ENCODE measurements at regions not wholly inside any gene's neighbourhood (a gene's known extent, or its start where the extent isn't known, plus 50 kb on each side); places are given as distances from the start of the nearest gene placed in this dataset.

GRCh38 chr12:68477906-68478305 is 132.8 kb upstream of the RAP1B start:
- CTCF ChIA-PET, result interaction anchor here (1.4 to 2.4 kb wide), 4 partner anchors 14 to 119 kb away, joined by 3 to 6 read pairs (median 4); no protein-coding TSS in a partner anchor
- POLR2A ChIA-PET, result no interaction called here
- DNase-seq (ENCODE audit: extremely low spot score), result no peak
- TF ChIP-seq CTCF (IDR thresholded peaks at IDR 0.05; ENCODE audit: control extremely low read depth, extremely low read depth, low read depth, missing control alignments), result no peak

DNA sequence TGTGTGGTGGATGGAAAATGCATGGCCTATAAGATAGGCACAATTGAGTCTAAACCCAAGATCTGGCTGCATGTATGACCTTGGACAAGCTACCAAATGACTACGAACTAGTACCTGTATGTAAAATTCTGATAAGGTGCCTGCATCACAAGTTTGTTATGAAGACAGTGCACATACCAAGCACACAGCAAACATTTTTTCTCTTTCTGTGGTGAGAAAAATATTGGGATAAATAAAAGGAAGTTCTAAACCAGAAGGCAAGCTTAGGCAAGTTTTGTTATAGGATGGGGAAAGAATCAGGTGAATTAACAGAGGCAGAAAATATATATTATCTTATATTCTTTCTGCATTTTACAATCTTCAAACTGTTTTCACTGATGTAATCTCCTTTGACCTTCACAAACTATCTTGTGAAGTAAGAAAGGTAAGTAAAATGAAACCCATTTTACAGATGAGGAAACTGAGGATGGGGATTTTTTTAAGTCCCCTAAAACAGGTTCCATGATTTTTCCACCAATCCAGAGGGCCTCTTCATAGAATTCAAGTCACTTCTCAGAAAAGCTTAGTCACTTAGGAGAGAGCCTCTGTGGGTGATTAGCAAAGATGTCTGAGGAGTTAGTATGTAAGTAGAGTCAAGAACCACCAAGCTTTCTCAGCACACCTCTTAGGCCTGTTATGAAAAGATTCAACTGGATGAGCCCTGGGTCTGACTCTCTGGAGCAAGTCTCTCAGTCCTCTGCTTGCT is 132.0 kb upstream of the RAP1B start:
- TF ChIP-seq CTCF (IDR thresholded peaks at IDR 0.05; ENCODE audit: control extremely low read depth, extremely low read depth, low read depth, missing control alignments), result no peak
- POLR2A ChIA-PET, result no interaction called here
- CTCF ChIA-PET, result interaction anchor here (1.0 to 2.4 kb wide), 7 partner anchors 9 to 151 kb away, joined by 3 to 6 read pairs (median 4); no protein-coding TSS in a partner anchor
- no peak for DNase-seq (ENCODE audit: extremely low spot score)

GRCh38 chr12:68479261-68479895 is 131.3 kb upstream of the RAP1B start:
- CTCF ChIA-PET, result interaction anchor here (1.0 to 1.6 kb wide), 7 partner anchors 10 to 152 kb away, joined by 3 to 6 read pairs (median 3); no protein-coding TSS in a partner anchor
- no peak for DNase-seq (ENCODE audit: extremely low spot score)
- no peak for TF ChIP-seq CTCF (IDR thresholded peaks at IDR 0.05; ENCODE audit: control extremely low read depth, extremely low read depth, low read depth, missing control alignments)
- POLR2A ChIA-PET, result no interaction called here

DNA sequence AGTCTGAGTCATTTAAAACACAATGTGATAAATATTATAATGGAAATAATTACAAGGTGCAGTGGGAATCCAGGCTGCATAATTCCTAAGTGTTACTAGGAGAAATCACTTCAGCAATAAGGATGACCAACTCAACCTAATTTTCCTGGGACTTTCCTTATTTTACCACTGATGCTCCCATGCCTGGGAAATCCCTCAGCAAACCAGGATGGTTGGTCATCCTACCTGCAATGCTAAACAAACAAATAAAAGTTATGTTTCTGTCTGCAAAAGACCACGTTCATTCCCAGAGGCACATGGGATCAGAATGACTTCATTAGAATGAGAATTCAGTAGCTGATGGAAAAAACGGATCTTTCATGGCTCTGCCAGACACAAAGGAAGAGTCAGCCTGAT is 130.8 kb upstream of the RAP1B start:
- POLR2A ChIA-PET, result no interaction called here
- no peak for TF ChIP-seq CTCF (IDR thresholded peaks at IDR 0.05; ENCODE audit: control extremely low read depth, extremely low read depth, low read depth, missing control alignments)
- DNase-seq (ENCODE audit: extremely low spot score), result no peak
- CTCF ChIA-PET, result interaction anchor here (1.1 to 1.4 kb wide), 3 partner anchors 10 to 30 kb away, joined by 3 to 4 read pairs (median 4); no protein-coding TSS in a partner anchor

GRCh38 chr12:68480526-68480925 is 130.2 kb upstream of the RAP1B start:
- TF ChIP-seq CTCF (IDR thresholded peaks at IDR 0.05; ENCODE audit: control extremely low read depth, extremely low read depth, low read depth, missing control alignments), result no peak
- POLR2A ChIA-PET, result no interaction called here
- DNase-seq (ENCODE audit: extremely low spot score), result no peak
- CTCF ChIA-PET, result interaction anchor here (0.8 to 1.3 kb wide), 2 partner anchors 9 to 30 kb away, joined by 3 read pairs; no protein-coding TSS in a partner anchor

DNA sequence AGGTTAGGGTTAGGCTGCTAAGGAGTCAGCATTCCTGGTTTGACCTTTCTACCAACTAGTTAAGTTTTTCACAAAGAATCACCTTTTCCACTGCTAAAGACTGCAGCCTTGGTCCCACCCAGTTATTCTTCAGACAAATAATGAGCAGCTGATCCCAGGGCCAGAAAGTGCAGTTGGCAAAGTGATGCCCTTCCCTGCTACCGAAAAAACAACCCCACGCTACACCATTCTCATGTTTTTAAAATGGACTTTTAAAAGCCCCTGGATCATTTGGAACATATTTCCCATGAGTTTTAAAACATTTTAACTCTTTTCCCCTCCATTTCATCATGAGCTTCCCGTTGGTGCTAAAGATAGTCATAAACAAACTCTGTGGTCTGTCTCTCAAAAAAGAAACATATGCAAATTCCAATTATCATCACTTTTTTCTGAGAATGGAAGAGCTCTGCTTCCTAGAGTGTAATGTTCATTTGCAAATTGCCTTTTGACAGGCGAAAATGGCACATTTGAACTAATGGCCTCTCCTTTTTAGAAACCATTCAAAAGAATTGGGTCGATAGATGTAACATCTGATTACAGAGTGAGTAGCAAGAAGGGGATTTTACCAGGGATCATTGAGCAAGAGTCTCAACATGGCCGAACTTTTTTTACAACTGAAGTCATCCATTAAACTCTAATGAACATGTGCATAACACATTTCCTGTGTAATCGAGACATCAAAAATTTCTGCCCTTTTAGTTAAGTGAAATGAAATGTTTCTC is 129.3 kb upstream of the RAP1B start:
- no peak for TF ChIP-seq CTCF (IDR thresholded peaks at IDR 0.05; ENCODE audit: control extremely low read depth, extremely low read depth, low read depth, missing control alignments)
- ChIA-PET POLR2A (no interaction called here), CTCF (interaction anchor here (0.7 to 1.0 kb wide), 4 partner anchors 8 to 122 kb away, joined by 3 to 4 read pairs (median 4); no protein-coding TSS in a partner anchor)
- DNase-seq (ENCODE audit: extremely low spot score), result peak; percentile 22
